ENCODE measurements at regions not wholly inside any gene's neighbourhood (a gene's known extent, or its start where the extent isn't known, plus 50 kb on each side); places are given as distances from the start of the nearest gene placed in this dataset.

- TF ChIP-seq CTCF (IDR thresholded peaks at IDR 0.05; ENCODE audit: low read depth, low read length) (no peak), MYC (IDR thresholded peaks at IDR 0.05; ENCODE audit: low read depth, low read length) (no peak), POLR2A (IDR thresholded peaks at IDR 0.05; ENCODE audit: extremely low read depth, insufficient read length) (no peak), MAX (IDR thresholded peaks at IDR 0.05; ENCODE audit: low read depth, low read length) (no peak)
These were observed 76.4 kb downstream of the PLK2 start for GRCh38 chr5:58383448-58383847.
